Immature natural killer cell (primary cell): ENCODE measurements at regions not wholly inside any gene's neighbourhood (a gene's known extent, or its start where the extent isn't known, plus 50 kb on each side); places are given as distances from the start of the nearest gene placed in this dataset.

Experiments
- DNase-seq, 3 donors: peaks; one replicate each; pipeline ENCODE4 v3.0.0; 2022; ENCODE audit warnings: mixed read lengths in 1 of 3
- H3K27ac Mint-ChIP-seq, 6 donors: one replicate each; pipeline ENCODE4 v1.8.0; 2020; ENCODE audit warnings: mixed read lengths in 6 of 6, mild to moderate bottlenecking in 5 of 6, inconsistent platforms in 4 of 6, moderate library complexity in 3 of 6
- H3K27me3 Mint-ChIP-seq, 3 donors: one replicate each; pipeline ENCODE4 v1.8.0; 2020 to 2021; ENCODE audit warnings: low read depth in 3 of 3, mild to moderate bottlenecking in 3 of 3, mixed read lengths in 3 of 3, moderate library complexity in 3 of 3, inconsistent platforms in 1 of 3
- H3K36me3 Mint-ChIP-seq, 3 donors: one replicate each; pipeline ENCODE4 v1.8.0; 2020; ENCODE audit warnings: mixed read lengths in 3 of 3, inconsistent platforms in 2 of 3, mild to moderate bottlenecking in 2 of 3
- H3K4me1 Mint-ChIP-seq, 2 donors: one replicate each; pipeline ENCODE4 v1.8.0; 2020; ENCODE audit warnings: inconsistent platforms in 2 of 2, mild to moderate bottlenecking in 2 of 2, mixed read lengths in 2 of 2, moderate library complexity in 1 of 2
- H3K4me3 Mint-ChIP-seq, 5 donors: one replicate each; pipeline ENCODE4 v1.8.0; 2020; ENCODE audit warnings: mild to moderate bottlenecking in 5 of 5, mixed read lengths in 5 of 5, inconsistent platforms in 3 of 5, moderate library complexity in 3 of 5
- H3K9me3 Mint-ChIP-seq, 6 donors: one replicate each; pipeline ENCODE4 v1.8.0; 2020; ENCODE audit warnings: mild to moderate bottlenecking in 6 of 6, mixed read lengths in 6 of 6, inconsistent platforms in 4 of 6, moderate library complexity in 3 of 6

DNA sequence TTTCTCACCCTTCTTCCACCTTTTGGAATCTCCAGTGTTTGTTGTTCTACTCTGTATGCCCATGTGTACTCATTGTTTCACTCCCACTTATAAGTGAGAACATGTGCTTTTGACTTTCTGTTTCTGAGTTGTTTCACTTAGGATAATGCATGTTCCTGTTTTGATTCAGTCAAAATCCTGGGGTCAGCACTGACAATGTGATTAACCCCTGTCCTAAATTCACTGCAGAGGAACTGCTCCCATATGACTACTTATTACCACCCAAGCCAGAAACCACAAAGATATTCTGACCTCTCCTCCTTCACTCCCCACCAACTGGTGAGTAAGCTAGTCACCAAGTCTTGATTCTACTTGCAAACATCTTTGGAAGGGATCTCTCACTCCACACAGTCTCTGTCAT lies 251.4 kb upstream of the TCF4 start:
- no peak overlapping the region for H3K27ac Mint-ChIP-seq
- H3K36me3 Mint-ChIP-seq, result no peaks in the 10 kb centered on the region
- peaks cover 0 to 3% (median 1%) of the 10 kb centered on the region in 3 donors for H3K27me3 Mint-ChIP-seq
- no peak for DNase-seq
- H3K9me3 Mint-ChIP-seq, result peaks cover 0 to 17% (median 8%) of the 10 kb centered on the region in 6 donors
- no peaks in the 10 kb centered on the region for H3K4me1 Mint-ChIP-seq
- H3K4me3 Mint-ChIP-seq, result no peak overlapping the region

GRCh38 chr18:55838841-55839240 lies 250.8 kb upstream of the TCF4 start:
- Mint-ChIP-seq H3K4me3 (no peak overlapping the region), H3K27ac (no peak overlapping the region), H3K36me3 (no peaks in the 10 kb centered on the region), H3K9me3 (peaks cover 0 to 17% (median 8%) of the 10 kb centered on the region in 6 donors), H3K4me1 (no peaks in the 10 kb centered on the region), H3K27me3 (peaks cover 0 to 3% (median 1%) of the 10 kb centered on the region in 3 donors)
- no peak for DNase-seq

DNA sequence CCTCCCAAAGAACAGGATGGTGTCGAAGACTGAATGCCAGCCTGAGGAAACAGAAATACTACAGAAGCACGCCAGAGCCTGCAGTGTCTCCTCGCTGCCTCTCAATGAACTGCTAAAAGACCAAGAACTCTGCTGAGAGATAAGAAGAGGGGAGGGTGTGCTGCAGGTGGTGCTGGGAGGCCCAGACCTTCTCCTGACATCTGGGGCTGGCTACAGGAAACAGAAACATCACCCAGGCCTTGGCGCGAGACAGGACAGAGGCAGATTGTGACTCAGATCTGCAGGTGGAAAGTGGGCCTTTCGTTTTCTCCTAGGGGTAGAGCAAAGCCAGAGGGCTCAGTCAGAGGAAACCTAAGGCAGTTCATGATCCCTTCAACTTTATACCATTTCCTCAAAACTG lies 250.3 kb upstream of the TCF4 start:
- Mint-ChIP-seq H3K27me3 (peaks cover 0 to 3% (median 1%) of the 10 kb centered on the region in 3 donors), H3K27ac (no peak overlapping the region), H3K4me3 (no peak overlapping the region), H3K9me3 (peaks cover 0 to 22% (median 10%) of the 10 kb centered on the region in 6 donors), H3K36me3 (no peaks in the 10 kb centered on the region), H3K4me1 (no peaks in the 10 kb centered on the region)
- DNase-seq, result no peak

DNA sequence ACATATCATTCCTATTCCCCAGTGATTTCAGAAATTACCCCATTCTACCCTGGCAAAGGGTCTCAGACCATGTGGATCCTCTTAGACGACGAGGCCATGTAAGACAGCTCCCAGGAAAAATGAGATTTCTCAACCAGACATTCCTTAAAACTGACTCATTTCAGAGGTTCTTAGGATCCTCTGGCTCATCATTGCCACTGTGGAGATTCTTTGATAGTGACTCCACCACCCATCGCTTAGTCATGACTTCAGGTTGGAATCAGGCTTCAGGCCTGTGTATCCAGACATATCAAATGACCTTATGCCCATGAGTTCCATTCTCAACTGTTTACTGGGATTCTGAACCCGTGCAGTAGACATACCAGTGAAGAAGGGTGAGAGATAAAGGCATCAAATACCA lies 245.6 kb upstream of the TCF4 start:
- Mint-ChIP-seq H3K4me1 (peaks cover 0 to 6% of the 10 kb centered on the region in 2 donors), H3K27me3 (peaks cover 1 to 5% (median 5%) of the 10 kb centered on the region in 3 donors)

GRCh38 chr18:55830544-55830943 lies 242.6 kb upstream of the TCF4 start:
- Mint-ChIP-seq H3K27me3 (peaks cover 1 to 5% (median 2%) of the 10 kb centered on the region in 3 donors), H3K9me3 (peaks cover 0 to 20% (median 4%) of the 10 kb centered on the region in 6 donors), H3K27ac (no peak overlapping the region), H3K36me3 (no peaks in the 10 kb centered on the region), H3K4me1 (peaks cover 0 to 6% of the 10 kb centered on the region in 2 donors), H3K4me3 (no peak overlapping the region)
- no peak for DNase-seq

More for the DNA sequence above, 245.6 kb upstream of the TCF4 start:
- H3K36me3 Mint-ChIP-seq, result no peaks in the 10 kb centered on the region
- no peak overlapping the region for H3K4me3 Mint-ChIP-seq
- H3K27ac Mint-ChIP-seq, result no peak overlapping the region
- H3K9me3 Mint-ChIP-seq, result peaks cover 1 to 25% (median 8%) of the 10 kb centered on the region in 6 donors
- no peak for DNase-seq

DNA sequence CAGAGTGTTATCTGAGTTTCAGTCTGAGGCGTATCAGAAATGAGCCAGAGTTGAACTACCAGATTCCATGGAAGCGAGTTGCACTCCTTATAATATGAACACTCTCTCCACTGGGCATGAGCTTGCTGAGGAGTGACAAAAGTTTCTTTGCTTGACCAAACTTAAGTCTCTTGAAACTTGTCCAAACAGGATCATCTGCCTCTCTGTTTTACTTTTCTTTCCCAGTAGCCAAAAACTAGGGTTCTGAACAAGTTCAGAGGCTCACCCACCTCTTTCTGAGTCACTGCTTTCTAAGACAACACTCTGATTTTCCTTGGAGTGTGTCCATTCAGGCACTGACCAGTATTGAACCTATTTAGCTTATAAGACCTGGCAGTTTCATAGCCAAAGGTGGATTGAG lies 233.2 kb upstream of the TCF4 start:
- H3K36me3 Mint-ChIP-seq, result no peaks in the 10 kb centered on the region
- no peak overlapping the region for H3K4me3 Mint-ChIP-seq
- no peaks in the 10 kb centered on the region for H3K9me3 Mint-ChIP-seq
- H3K27me3 Mint-ChIP-seq, result no peaks in the 10 kb centered on the region
- DNase-seq, result no peak
- H3K27ac Mint-ChIP-seq, result no peak overlapping the region
- no peaks in the 10 kb centered on the region for H3K4me1 Mint-ChIP-seq

DNA sequence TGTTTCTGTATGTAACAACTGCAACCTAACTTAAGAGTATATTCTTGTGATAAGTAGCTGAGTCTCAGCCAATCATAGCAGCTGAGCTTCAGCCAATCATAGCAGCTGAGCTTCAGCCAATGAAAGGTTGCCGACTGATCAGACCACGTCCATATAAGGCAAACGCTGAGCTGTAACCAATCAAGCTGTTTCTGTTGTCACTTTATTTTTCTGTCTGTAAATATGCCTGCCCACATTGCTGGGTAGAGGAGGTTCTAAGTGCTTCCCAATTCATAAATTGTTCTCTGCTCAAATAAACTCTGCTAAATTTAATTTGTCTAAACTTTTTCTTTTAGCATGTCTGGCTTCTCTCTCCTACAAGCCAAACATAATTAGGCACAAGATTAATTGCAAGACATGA lies 231.5 kb upstream of the TCF4 start:
- H3K27ac Mint-ChIP-seq, result no peak overlapping the region

DNA sequence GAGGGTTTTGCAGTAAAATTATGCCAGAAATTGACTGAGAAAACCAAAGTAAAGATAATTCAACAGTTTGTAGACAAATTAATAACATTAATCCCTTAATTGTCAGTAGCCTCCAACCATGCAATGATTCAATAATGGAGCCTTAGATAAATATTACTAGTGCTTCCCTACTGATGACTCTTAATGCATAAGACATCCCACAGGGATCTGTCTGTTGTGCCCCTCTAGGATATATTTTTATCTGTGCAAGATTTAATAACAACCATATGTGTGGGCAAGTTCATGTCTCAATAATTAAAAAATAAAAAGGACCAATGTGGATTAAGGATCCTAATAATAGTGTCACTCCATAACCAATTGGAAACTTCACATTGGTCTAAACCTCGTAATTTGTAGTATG lies 230.3 kb upstream of the TCF4 start:
- H3K27me3 Mint-ChIP-seq, result peaks cover 0 to 1% (median 0%) of the 10 kb centered on the region in 3 donors
- H3K36me3 Mint-ChIP-seq, result no peaks in the 10 kb centered on the region
- no peaks in the 10 kb centered on the region for H3K4me1 Mint-ChIP-seq

More for the DNA sequence above, 231.5 kb upstream of the TCF4 start:
- H3K36me3 Mint-ChIP-seq, result no peaks in the 10 kb centered on the region
- H3K4me3 Mint-ChIP-seq, result no peak overlapping the region
- H3K9me3 Mint-ChIP-seq, result peaks cover 0 to 1% (median 0%) of the 10 kb centered on the region in 6 donors
- no peak for DNase-seq
- H3K27me3 Mint-ChIP-seq, result no peaks in the 10 kb centered on the region
- no peaks in the 10 kb centered on the region for H3K4me1 Mint-ChIP-seq

DNA sequence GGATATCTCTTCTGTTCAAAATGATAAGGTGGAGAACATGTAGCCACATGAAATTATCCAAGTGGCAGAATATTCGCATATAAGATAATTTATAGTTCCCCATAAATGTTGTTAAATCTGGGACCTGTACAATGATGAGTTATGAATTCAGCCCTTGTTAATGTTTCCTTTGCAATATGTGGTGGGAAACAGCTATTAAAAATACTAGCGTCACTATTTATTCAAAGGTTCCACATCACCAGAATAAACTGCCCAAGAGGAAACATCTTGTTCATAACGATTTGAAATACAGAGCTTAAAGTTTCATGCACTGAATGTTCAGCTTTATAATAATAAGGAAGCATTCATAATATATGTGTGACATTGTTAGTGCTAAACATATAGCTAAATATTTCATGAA lies 223.9 kb upstream of the TCF4 start:
- Mint-ChIP-seq H3K36me3 (peaks cover 0 to under 1% (median 0%) of the 10 kb centered on the region in 3 donors), H3K9me3 (peaks cover 0 to 2% (median 0%) of the 10 kb centered on the region in 6 donors), H3K4me1 (no peaks in the 10 kb centered on the region), H3K27ac (no peak overlapping the region), H3K27me3 (peaks cover 0 to 3% (median 1%) of the 10 kb centered on the region in 3 donors), H3K4me3 (no peak overlapping the region)
- DNase-seq, result no peak

More for the DNA sequence above, 230.3 kb upstream of the TCF4 start:
- no peak for DNase-seq
- peaks cover 0 to 1% (median 0%) of the 10 kb centered on the region in 6 donors for H3K9me3 Mint-ChIP-seq
- H3K27ac Mint-ChIP-seq, result no peak overlapping the region
- H3K4me3 Mint-ChIP-seq, result no peak overlapping the region

DNA sequence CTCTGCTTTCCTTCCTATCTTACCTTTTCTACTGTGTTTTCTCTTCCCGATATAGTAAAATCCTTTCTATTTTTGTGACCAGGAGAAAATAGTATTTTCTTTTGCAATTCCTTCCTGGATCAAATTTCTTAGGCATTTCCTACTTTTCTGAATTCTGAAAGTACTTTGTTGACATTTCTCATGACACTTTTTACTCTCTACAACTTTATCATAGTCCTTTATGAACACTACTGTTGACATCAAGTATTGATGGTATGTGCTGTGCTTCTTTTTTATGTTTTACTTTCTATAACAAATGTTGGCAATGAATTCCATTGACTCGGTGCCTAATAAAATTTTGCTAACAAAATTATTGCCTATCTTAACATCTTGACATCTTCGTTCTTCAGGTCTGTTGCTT lies 217.7 kb upstream of the TCF4 start:
- Mint-ChIP-seq H3K4me3 (no peak overlapping the region), H3K36me3 (peaks cover 0 to 3% (median 0%) of the 10 kb centered on the region in 3 donors)

GRCh38 chr18:55795101-55795669 lies 207.2 kb upstream of the TCF4 start:
- peaks cover 0 to 2% (median 0%) of the 10 kb centered on the region in 3 donors for H3K27me3 Mint-ChIP-seq

More for the DNA sequence above, 217.7 kb upstream of the TCF4 start:
- Mint-ChIP-seq H3K27ac (no peak overlapping the region), H3K9me3 (peaks cover 0 to 11% (median 3%) of the 10 kb centered on the region in 6 donors), H3K27me3 (peaks cover 0 to 8% (median 2%) of the 10 kb centered on the region in 3 donors), H3K4me1 (no peaks in the 10 kb centered on the region)
- no peak for DNase-seq

DNA sequence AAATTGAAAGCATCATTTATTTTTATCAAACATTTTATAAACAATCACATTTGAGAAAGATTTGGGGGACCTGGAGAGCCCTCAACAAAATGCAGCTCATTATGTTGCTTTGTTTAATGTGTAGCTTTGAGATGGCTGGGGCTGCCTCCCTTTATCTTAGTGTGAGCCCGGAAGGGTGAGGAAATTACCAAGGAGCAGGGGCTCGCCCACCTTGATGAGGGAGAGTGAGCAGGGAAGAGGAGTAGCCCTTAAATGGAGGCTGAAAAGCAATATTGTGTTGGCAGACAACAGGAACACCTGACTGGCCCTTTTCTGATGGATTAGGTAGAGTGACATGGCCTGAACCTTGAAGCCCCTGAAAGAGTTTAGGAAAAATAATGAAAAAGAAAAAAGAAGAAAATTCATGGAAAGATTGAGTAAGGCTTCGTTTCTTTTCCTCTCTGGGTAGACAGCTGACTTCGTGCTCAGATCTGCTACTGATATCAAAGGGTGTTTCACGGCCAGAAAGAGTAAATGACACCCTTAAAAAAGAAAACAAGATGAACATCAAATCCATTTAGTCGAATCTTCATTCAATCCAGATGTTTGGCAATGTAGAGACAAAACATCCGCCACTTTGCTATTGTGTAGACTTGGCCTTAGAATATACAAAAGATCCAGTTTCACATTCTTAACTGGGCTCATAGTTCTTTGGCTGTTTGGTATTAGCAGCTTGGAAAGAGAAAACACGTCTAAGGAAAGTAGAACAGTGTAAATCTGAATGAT lies 206.5 kb upstream of the TCF4 start:
- DNase-seq, result no peak
- no peak overlapping the region for H3K27ac Mint-ChIP-seq

More at GRCh38 chr18:55795101-55795669, 207.2 kb upstream of the TCF4 start:
- DNase-seq, result no peak
- Mint-ChIP-seq H3K9me3 (peaks cover 0 to 6% (median under 1%) of the 10 kb centered on the region in 6 donors), H3K27ac (no peak overlapping the region), H3K4me3 (no peak overlapping the region), H3K4me1 (no peaks in the 10 kb centered on the region), H3K36me3 (no peaks in the 10 kb centered on the region)

DNA sequence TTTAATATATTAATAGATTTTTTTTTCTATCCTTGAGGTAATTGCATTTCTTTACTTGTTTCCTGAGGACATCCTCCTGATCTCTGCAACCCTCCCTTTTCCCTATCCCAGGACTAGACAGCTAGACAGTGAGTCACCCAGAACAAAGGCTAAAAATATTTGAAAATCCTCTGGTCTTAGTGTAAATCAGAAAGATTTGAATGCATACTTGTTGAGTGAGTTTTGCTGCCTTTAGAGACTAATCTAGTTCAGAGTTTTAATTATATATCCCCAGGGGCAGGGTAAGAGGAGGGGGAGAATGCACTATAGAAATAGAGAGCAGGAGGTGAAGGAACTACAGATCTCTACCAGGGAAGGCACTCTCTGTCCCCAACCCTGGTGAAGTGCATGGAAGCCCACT lies 202.3 kb upstream of the TCF4 start:
- no peak overlapping the region for H3K4me3 Mint-ChIP-seq
- H3K27ac Mint-ChIP-seq, result no peak overlapping the region
- peaks cover 0 to 2% (median 1%) of the 10 kb centered on the region in 3 donors for H3K27me3 Mint-ChIP-seq
- no peak for DNase-seq
- H3K4me1 Mint-ChIP-seq, result peaks cover 3 to 9% of the 10 kb centered on the region in 2 donors
- H3K36me3 Mint-ChIP-seq, result no peaks in the 10 kb centered on the region
- H3K9me3 Mint-ChIP-seq, result peaks cover 0 to 12% (median 0%) of the 10 kb centered on the region in 6 donors

More for the DNA sequence above, 206.5 kb upstream of the TCF4 start:
- H3K36me3 Mint-ChIP-seq, result no peaks in the 10 kb centered on the region
- H3K27me3 Mint-ChIP-seq, result peaks cover 0 to 2% (median 0%) of the 10 kb centered on the region in 3 donors
- no peak overlapping the region for H3K4me3 Mint-ChIP-seq
- H3K9me3 Mint-ChIP-seq, result peaks cover 0 to 8% (median 0%) of the 10 kb centered on the region in 6 donors
- H3K4me1 Mint-ChIP-seq, result no peaks in the 10 kb centered on the region

- H3K27me3 Mint-ChIP-seq, result peaks cover 0 to 2% (median 1%) of the 10 kb centered on the region in 3 donors
- peaks cover 3 to 9% of the 10 kb centered on the region in 2 donors for H3K4me1 Mint-ChIP-seq
- peaks cover 0 to 3% (median 0%) of the 10 kb centered on the region in 3 donors for H3K36me3 Mint-ChIP-seq
- DNase-seq, result no peak
- peaks cover 0 to 8% (median 0%) of the 10 kb centered on the region in 6 donors for H3K9me3 Mint-ChIP-seq
- no peak overlapping the region for H3K4me3 Mint-ChIP-seq
- no peak overlapping the region for H3K27ac Mint-ChIP-seq
Measured at GRCh38 chr18:55787536-55788073, 199.6 kb upstream of the TCF4 start.
